Loucy (cell line): ENCODE measurements at regions not wholly inside any gene's neighbourhood (a gene's known extent, or its start where the extent isn't known, plus 50 kb on each side); places are given as distances from the start of the nearest gene placed in this dataset.

Source experiments
- CTCF ChIP-seq: fragments of 200-600 bp; sonication (generic); conservative IDR thresholded peaks from 2 replicates; pipeline ENCODE4 v1.5.1; 2014; ENCODE audit warnings: mild to moderate bottlenecking, antibody characterized with exemption, low read length
- EZH2phosphoT487 ChIP-seq: fragments of 200-600 bp; IDR thresholded peaks from 2 replicates; pipeline ENCODE4 v1.6.1; 2018; ENCODE audit warnings: antibody characterized with exemption, mild to moderate bottlenecking, moderate library complexity, borderline replicate concordance

GRCh38 chr4:102180046-102180445, 165.2 kb downstream of the SLC39A8 start:
- TF ChIP-seq CTCF = no peak
- no peak for TF ChIP-seq EZH2phosphoT487
